SK-N-MC (cell line): ENCODE measurements at regions not wholly inside any gene's neighbourhood (a gene's known extent, or its start where the extent isn't known, plus 50 kb on each side); places are given as distances from the start of the nearest gene placed in this dataset.

Experiments
- DNase-seq: peaks from one replicate; pipeline ENCODE4 v3.0.0-alpha.2; 2011; ENCODE audit warnings: low read depth, low spot score
- H3K27ac ChIP-seq: fragments of 200-600 bp; sonication (generic); 2 replicates; pipeline ENCODE4 v1.5.1; 2016; ENCODE audit warnings: mixed run types
- H3K36me3 ChIP-seq: fragments of 200-600 bp; sonication (generic); 2 replicates; pipeline ENCODE4 v1.6.1; 2017; ENCODE audit warnings: antibody characterized with exemption, low read length, mixed read lengths; ENCODE audit not compliant: insufficient read depth
- H3K4me3 ChIP-seq: fragments of 200-600 bp; sonication (generic); 2 replicates; pipeline ENCODE4 v1.5.1; 2016
- H3K9ac ChIP-seq: fragments of 200-600 bp; sonication (generic); 2 replicates; pipeline ENCODE4 v1.8.0; 2017; ENCODE audit warnings: mixed run types, mixed read lengths; ENCODE audit not compliant: insufficient read length
- H3K9me3 ChIP-seq: fragments of 200-600 bp; sonication (generic); 2 replicates; pipeline ENCODE4 v1.6.1; 2017; ENCODE audit warnings: low read depth, mild to moderate bottlenecking, antibody characterized with exemption, low read length, moderate library complexity, mixed read lengths
- EZH2 ChIP-seq: fragments of 200-600 bp; sonication (generic); IDR thresholded peaks from one replicate; pipeline ENCODE4 v1.6.1; 2017; ENCODE audit warnings: antibody characterized with exemption
- FOXP2 ChIP-seq: optimal IDR thresholded peaks from 2 replicates; pipeline ENCODE3; 2011; ENCODE audit warnings: mild to moderate bottlenecking, moderate library complexity; ENCODE audit not compliant: insufficient read depth; ENCODE audit errors: extremely low read length, control extremely low read depth
- POLR2AphosphoS5 ChIP-seq: IDR thresholded peaks from 2 replicates; pipeline ENCODE4 v1.6.1; 2012; ENCODE audit warnings: mild to moderate bottlenecking, low read depth, low read length, borderline replicate concordance

GRCh38 chr17:33493566-33493965 lies 200.5 kb upstream of the ASIC2 start:
- H3K9ac ChIP-seq: no peak overlapping the region
- DNase-seq: no peak
- H3K27ac ChIP-seq: no peak overlapping the region
- TF ChIP-seq EZH2 (no peak), POLR2AphosphoS5 (no peak), FOXP2 (no peak)
- H3K9me3 ChIP-seq: no peaks in the 10 kb centered on the region
- no peak overlapping the region for H3K4me3 ChIP-seq
- H3K36me3 ChIP-seq: no peaks in the 10 kb centered on the region

GRCh38 chr17:33494151-33494550 lies 201.1 kb upstream of the ASIC2 start:
- H3K27ac ChIP-seq: no peak overlapping the region
- TF ChIP-seq FOXP2 (no peak), POLR2AphosphoS5 (no peak), EZH2 (no peak)
- H3K36me3 ChIP-seq: no peaks in the 10 kb centered on the region
- DNase-seq: no peak
- H3K9me3 ChIP-seq: no peaks in the 10 kb centered on the region
- H3K4me3 ChIP-seq: no peak overlapping the region
- H3K9ac ChIP-seq: no peak overlapping the region

- Histone ChIP-seq H3K36me3 (no peaks in the 10 kb centered on the region), H3K9me3 (no peaks in the 10 kb centered on the region), H3K9ac (no peak overlapping the region), H3K4me3 (no peak overlapping the region), H3K27ac (no peak overlapping the region)
- no peak for DNase-seq
- TF ChIP-seq FOXP2: no peak
- TF ChIP-seq POLR2AphosphoS5: no peak
- TF ChIP-seq EZH2: no peak
These were observed 204.5 kb upstream of the ASIC2 start for GRCh38 chr17:33497623-33498022.

GRCh38 chr17:33498069-33498468 lies 205.0 kb upstream of the ASIC2 start:
- TF ChIP-seq FOXP2: no peak
- no peak for TF ChIP-seq POLR2AphosphoS5
- TF ChIP-seq EZH2: no peak
- Histone ChIP-seq H3K36me3 (no peaks in the 10 kb centered on the region), H3K9ac (no peak overlapping the region), H3K4me3 (no peak overlapping the region), H3K9me3 (no peaks in the 10 kb centered on the region), H3K27ac (no peak overlapping the region)
- DNase-seq: no peak

- Histone ChIP-seq H3K9me3 (no peaks in the 10 kb centered on the region), H3K27ac (no peak overlapping the region), H3K9ac (no peak overlapping the region), H3K36me3 (no peaks in the 10 kb centered on the region), H3K4me3 (no peak overlapping the region)
- TF ChIP-seq POLR2AphosphoS5: no peak
- no peak for TF ChIP-seq EZH2
- TF ChIP-seq FOXP2: no peak
- no peak for DNase-seq
These were observed 205.9 kb upstream of the ASIC2 start for GRCh38 chr17:33499040-33499439.

GRCh38 chr17:33500151-33500550 lies 207.1 kb upstream of the ASIC2 start:
- Histone ChIP-seq H3K4me3 (no peak overlapping the region), H3K27ac (no peak overlapping the region), H3K9ac (no peak overlapping the region), H3K9me3 (no peaks in the 10 kb centered on the region), H3K36me3 (no peaks in the 10 kb centered on the region)
- DNase-seq: no peak
- TF ChIP-seq FOXP2 (no peak), EZH2 (no peak), POLR2AphosphoS5 (no peak)

- Histone ChIP-seq H3K4me3 (no peak overlapping the region), H3K9me3 (no peaks in the 10 kb centered on the region), H3K27ac (no peak overlapping the region), H3K9ac (no peak overlapping the region), H3K36me3 (no peaks in the 10 kb centered on the region)
- no peak for DNase-seq
- TF ChIP-seq EZH2 (no peak), FOXP2 (no peak), POLR2AphosphoS5 (no peak)
These were observed 208.1 kb upstream of the ASIC2 start for GRCh38 chr17:33501185-33501584.

- no peaks in the 10 kb centered on the region for H3K9me3 ChIP-seq
- no peaks in the 10 kb centered on the region for H3K36me3 ChIP-seq
- no peak for DNase-seq
- H3K4me3 ChIP-seq: no peak overlapping the region
- no peak overlapping the region for H3K27ac ChIP-seq
- TF ChIP-seq FOXP2: no peak
- TF ChIP-seq POLR2AphosphoS5: no peak
- no peak for TF ChIP-seq EZH2
- no peak overlapping the region for H3K9ac ChIP-seq
These were observed 211.5 kb upstream of the ASIC2 start for GRCh38 chr17:33504571-33504970.

- Histone ChIP-seq H3K36me3 (no peaks in the 10 kb centered on the region), H3K27ac (no peak overlapping the region), H3K9me3 (no peaks in the 10 kb centered on the region), H3K4me3 (no peak overlapping the region), H3K9ac (no peak overlapping the region)
- TF ChIP-seq FOXP2 (no peak), POLR2AphosphoS5 (no peak), EZH2 (no peak)
- DNase-seq: no peak
These were observed 214.0 kb upstream of the ASIC2 start for GRCh38 chr17:33506889-33507650.
